ENCODE measurements at regions not wholly inside any gene's neighbourhood (a gene's known extent, or its start where the extent isn't known, plus 50 kb on each side); places are given as distances from the start of the nearest gene placed in this dataset.
"Not testable (repeated sequence)": the region's sequence is repeated elsewhere in the genome, so short reads cannot be mapped to it uniquely, and the experiment has no call there.

- DNase-seq (ENCODE audit: extremely low read depth in 1 of 2, low read depth in 1 of 2) = no peak
Measured at GRCh38 chrX:63581906-63582305, 203.1 kb downstream of the ARHGEF9 start.

DNA sequence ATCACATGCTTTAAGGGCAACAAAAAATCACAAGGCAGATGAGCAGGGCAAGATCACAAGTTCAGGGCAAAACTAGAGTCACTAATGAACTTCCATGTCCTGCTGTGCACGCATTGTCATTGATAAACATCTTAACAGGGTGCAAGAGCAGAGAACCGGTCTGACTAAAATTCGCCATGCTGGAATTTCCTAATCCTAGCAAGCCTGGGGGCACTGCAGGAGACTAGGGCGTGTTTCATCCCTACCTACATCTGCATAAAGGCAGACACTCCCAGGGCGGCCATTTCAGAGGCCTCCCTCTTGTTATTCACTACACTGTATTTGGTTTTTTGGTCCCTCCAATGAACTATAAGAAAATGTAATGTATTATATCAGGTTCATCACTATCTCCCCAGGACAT lies 203.6 kb downstream of the ARHGEF9 start:
- no peak for DNase-seq (ENCODE audit: extremely low read depth in 1 of 2, low read depth in 1 of 2)

DNA sequence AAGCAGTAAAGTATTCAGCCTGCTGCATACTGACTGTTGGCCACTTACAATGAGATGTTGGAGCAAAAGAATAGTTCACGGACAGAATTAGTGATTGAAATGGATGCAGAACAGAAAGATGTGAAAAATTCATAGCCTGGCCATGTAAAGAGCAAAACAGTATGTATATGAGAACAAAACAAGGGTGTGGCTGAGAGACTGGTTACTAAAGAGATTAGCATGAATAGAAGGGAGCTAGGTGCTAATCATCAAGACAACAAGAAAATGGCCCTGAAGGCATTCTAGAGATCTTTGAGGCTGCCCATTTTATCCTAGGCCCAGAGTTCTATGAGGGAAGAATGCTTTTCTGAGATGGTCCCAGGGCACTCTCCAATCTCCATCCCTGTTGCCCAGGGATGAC lies 208.5 kb downstream of the ARHGEF9 start:
- DNase-seq (ENCODE audit: extremely low read depth in 1 of 2, low read depth in 1 of 2) = no peak

DNA sequence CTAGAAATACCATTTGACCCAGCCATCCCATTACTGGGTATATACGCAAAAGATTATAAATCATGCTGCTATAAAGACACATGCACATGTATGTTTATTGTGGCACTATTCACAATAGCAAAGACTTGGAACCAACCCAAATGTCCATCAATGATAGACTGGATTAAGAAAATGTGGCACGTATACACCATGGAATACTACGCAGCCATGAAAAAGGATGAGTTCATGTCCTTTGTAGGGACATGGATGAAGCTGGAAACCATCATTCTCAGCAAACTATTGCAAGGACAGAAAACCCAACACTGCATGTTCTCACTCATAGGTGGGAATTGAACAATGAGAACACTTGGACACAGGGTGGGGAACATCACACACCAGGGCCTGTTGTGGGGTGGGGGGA lies 209.3 kb downstream of the ARHGEF9 start:
- DNase-seq (ENCODE audit: extremely low read depth in 1 of 2, low read depth in 1 of 2) = not testable (repeated sequence)

DNA sequence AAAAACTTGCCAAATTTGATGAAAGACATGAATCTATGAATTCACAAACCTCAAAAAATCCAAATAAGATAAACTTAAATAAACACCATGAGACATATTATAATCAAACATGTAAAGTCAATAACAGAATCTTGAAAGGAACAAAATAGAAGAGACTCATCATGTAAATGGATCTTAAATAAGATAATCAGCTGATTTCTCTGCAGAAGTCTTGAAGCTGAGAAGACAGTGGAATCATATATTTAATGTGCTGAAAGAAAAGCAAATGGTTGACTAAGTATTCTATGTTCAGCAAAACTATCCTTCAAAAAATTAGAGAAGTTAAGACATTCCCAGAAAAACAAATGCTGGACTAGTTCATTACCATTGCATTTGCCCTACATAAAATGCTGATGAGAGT lies 215.7 kb upstream of the SPIN4 start:
- DNase-seq (ENCODE audit: extremely low read depth in 1 of 2, low read depth in 1 of 2) = no peak

DNA sequence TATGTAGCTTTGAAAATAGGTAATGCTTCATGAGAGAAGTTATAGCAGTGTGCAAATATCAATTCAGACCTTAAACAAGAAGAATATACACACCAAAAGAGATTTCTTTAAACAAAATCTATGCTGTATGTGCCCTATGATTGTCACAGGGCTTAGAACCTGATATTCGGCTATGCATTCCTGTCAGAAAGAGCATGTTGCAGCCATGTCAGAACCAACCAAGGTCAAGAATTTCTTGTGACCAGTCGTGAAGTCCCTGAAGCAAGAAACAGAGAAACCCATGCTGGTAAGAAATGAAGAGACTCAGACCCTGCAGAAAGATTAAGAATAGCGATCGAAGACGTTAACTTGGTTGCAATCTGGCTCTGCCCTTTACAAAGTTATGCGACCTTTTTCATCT lies 210.3 kb upstream of the SPIN4 start:
- no peak for DNase-seq (ENCODE audit: extremely low read depth in 1 of 2, low read depth in 1 of 2)

DNA sequence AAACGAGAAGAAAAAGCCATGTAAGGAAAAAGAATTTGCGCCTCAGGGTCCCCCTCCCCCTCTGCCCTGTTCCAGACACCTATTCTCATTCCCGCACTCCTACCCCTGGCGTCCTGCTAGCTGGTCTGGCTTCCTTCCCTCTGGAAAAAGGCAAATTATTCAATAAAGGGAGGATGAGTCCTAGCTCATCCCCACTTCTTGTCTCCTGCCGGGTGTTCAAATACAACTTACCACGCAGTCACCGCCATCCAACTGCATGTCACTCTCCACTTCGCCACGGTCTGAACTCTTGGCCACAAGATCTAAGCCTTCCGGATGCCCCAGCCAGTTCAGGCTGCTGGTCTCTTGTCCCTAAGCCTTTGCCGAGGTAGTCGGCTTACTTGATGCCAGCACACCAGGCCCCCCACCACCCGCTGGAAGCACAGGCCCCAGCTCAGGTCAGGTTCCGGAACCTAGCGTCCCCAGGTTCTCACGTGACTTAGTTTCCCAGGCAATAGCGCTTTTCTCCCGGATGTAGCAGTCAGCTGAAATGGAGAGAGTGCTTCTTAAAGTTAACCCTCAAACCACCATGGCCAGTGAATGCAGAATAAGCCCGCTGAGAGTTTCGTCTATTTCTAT lies 209.6 kb upstream of the SPIN4 start:
- peak; percentile 9 to 23 for DNase-seq (ENCODE audit: extremely low read depth in 1 of 2, low read depth in 1 of 2)

GRCh38 chrX:63551856-63552255 lies 200.7 kb upstream of the SPIN4 start:
- DNase-seq (ENCODE audit: extremely low read depth in 1 of 2, low read depth in 1 of 2) = no peak

DNA sequence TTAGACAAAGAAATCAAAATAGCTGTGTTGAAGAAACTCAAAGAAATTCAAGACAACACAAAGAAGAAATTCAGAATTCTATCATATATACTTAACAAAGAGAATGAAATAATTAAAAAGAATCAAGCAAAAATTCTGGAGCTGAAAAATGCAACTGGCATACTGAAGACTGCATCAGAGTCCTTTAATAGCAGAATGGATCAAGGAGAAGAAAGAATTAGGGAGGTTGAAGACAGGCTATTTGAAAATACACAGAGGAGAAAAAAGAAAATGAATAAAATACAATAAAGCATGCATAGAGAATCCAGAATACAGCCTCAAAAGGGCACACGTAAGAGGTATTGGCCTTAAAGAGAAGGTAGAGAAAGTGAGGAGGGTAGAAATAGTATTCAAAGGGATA lies 179.5 kb upstream of the SPIN4 start:
- no peak for DNase-seq (ENCODE audit: extremely low read depth in 1 of 2, low read depth in 1 of 2)

DNA sequence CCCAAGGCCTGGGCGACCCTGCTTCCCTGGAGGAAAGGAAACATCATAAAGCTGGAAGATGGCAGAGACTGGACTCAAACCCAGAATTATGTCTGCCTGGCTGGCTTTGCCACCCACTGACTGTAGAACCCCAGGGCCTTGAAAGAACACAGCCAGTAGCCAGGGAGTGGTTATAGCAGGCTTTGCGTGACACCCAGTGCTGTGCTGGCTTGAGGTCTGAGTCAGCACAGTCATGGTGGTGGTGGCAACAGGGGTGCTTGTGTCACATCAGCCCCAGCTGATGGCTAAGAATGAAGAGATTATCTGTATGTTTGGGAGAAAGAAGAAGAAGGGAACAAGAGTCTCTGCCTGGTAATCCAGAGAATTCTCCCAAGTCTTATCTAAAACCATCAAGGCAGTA lies 178.8 kb upstream of the SPIN4 start:
- DNase-seq (ENCODE audit: extremely low read depth in 1 of 2, low read depth in 1 of 2) = no peak

DNA sequence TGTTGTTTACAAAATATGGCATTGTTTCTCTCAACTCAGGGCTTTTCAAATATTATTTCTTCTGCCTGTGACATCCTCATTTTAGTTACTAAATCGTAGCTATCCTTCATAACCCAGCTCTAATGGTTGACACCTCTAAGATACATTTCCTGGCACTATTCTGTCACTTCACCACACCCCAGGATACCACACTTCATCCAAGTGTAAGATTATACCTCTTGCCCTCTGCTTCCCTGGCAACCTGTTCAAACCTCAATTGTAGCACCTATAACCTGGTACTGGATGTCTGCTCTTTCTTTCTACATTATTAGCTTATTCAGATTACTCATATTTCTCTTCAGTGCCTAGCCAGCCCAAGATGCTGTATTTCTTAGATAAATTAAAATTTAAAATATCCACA lies 175.7 kb upstream of the SPIN4 start:
- no peak for DNase-seq (ENCODE audit: extremely low read depth in 1 of 2, low read depth in 1 of 2)

- DNase-seq (ENCODE audit: extremely low read depth in 1 of 2, low read depth in 1 of 2) = no peak
Measured at GRCh38 chrX:63525491-63525890, 174.4 kb upstream of the SPIN4 start.

DNA sequence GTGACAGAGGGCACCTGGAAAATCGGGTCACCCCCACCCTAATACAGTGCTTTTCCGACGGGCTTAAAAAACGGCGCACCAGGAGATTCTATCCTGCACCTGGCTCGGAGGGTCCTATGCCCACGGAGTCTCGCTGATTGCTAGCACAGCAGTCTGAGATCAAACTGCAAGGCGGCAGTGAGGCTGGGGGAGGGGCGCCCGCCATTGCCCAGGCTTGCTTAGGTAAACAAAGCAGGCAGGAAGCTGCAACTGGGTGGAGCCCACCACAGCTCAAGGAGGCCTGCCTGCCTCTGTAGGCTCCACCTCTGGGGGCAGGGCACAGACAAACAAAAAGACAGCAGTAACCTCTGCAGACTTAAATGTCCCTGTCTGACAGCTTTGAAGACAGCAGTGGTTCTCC lies 168.2 kb upstream of the SPIN4 start:
- not testable (repeated sequence) for DNase-seq (ENCODE audit: extremely low read depth in 1 of 2, low read depth in 1 of 2)

GRCh38 chrX:63514569-63515080 lies 163.5 kb upstream of the SPIN4 start:
- no peak for DNase-seq (ENCODE audit: extremely low read depth in 1 of 2, low read depth in 1 of 2)

DNA sequence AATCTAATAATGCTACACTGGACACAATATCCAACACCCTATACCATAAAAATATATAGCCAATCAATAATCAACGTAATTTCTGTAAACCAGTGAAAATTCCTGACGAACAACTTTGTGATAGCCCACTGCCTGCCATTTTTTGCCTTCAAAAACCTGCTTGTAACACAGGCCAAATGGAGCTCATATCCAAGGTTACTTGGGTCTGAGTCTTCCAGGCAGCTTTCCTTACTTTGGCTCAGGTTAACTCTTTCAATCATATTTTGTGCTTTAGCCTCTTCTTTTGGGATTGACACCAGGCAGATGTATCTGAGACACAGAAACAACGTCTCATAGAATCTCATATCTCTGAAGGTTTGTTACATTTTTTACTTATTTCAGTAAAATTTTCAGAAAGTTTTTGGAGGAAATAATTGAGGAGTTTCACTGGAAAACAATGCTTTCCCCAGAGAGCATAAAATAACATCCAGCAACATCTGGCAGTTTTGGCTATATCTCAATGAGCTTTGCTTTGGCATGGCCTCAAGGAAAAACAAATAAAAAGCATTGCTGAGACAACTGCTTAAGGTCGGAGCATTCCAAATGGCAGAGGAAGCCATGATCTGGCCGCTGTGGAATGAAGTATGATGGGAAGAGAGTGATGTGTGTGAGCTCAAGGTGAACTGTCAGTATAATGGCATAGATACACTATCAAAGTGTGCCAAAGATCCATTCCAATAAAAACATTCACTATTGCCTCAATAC lies 162.9 kb upstream of the SPIN4 start:
- DNase-seq (ENCODE audit: extremely low read depth in 1 of 2, low read depth in 1 of 2) = no peak

DNA sequence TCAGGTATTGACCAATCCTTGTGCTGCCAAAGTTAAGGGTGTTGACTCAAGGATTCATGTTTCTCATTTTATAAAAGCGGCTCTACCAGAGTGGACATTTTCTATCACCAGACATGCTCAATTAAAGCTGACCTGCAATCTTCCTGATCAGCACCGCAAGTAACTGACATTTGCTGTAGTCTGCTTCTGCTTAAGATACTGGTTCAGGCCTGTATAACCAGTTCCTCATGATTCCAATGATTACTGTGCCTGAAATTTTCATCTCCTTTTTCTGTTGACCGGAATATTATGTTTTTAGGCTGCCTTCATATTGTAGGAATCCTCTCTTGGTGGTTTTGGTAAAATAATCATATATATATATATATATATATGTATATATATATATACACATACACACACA lies 160.2 kb upstream of the SPIN4 start:
- no peak for DNase-seq (ENCODE audit: extremely low read depth in 1 of 2, low read depth in 1 of 2)

DNA sequence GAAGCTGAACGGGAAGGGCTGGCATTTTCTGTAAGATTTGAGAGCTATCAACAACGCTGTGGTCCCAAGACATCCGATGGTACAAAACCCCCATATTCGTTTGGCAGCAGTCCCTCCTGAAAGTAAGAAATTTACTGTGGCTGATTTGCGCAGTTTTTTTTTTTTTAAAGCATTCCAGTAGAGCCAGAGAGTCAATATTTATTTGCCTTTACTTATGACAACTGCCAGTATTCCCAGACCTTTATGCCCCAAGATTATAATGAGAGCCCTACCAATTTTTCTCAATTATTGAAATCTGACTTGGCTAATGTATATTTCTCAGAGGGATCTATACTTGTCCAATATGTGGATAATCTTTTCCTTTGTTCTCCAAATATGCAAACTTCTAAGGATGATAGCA lies 157.5 kb upstream of the SPIN4 start:
- DNase-seq (ENCODE audit: extremely low read depth in 1 of 2, low read depth in 1 of 2) = no peak

GRCh38 chrX:63506320-63506719 lies 155.2 kb upstream of the SPIN4 start:
- no peak for DNase-seq (ENCODE audit: extremely low read depth in 1 of 2, low read depth in 1 of 2)

DNA sequence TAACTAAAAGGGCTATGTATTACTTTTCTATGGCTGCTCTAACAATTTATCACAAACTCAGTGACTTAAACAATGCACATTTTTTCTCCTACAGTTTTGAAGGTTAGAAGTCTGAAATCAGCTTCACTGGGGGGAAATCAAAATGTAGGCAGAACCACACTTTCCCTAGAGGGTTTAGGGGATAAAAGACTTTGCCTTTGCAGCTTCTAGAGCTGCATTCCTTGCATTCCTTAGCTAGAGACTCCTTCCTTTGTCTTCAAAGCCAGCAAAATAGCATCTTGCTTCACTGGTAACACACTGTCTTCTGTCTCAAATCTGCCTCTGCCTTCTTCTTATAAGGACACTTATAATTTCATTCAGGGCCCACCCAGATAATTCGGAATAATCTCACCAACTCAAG lies 152.4 kb upstream of the SPIN4 start:
- no peak for DNase-seq (ENCODE audit: extremely low read depth in 1 of 2, low read depth in 1 of 2)

GRCh38 chrX:63488546-63489373 lies 137.6 kb upstream of the SPIN4 start:
- DNase-seq (ENCODE audit: extremely low read depth in 1 of 2, low read depth in 1 of 2) = no peak

DNA sequence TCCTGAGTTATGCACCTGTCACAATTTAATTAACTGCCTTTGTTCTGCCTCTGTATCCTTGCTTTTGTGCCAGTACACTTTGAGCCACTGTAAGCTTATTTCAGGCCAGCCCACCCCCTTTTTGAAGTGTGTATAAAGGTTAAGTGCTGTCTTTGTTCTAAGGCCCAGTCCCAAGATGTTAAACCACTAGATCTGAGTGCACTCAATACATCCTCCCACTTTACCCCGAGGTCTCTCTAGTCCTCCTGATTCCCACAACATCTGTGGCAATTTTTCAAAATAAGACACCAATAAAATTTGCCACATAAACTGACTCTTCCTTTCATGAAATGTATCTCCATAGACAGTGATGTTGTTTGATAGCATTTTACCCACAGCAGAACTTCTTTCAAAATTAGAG lies 124.1 kb upstream of the SPIN4 start:
- no peak for DNase-seq (ENCODE audit: extremely low read depth in 1 of 2, low read depth in 1 of 2)

DNA sequence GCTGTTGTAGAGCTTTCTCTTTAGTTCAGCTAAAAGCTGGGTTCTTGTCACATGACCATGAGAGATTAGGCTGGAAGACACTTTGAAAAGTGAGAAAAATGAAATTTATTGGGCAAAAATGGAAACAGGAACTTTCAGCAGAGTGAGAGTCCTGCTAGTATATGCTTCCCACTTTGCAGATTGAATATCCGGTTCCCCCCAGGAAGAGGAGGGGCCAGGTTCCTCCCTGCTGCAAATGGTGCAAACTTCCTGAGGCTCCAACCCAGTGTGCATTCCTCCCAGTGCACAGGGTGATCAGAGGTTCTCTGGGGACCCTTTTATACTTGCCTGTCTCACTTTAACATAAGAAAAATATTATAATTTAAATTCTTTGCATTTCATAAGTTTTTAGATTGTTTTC lies 119.9 kb upstream of the SPIN4 start:
- DNase-seq (ENCODE audit: extremely low read depth in 1 of 2, low read depth in 1 of 2) = no peak

Data from activated CD8-positive, alpha-beta memory T cell treated with anti-CD3 and anti-CD28 coated beads for 1 hour (primary cell).